ENCODE measurements at regions not wholly inside any gene's neighbourhood (a gene's known extent, or its start where the extent isn't known, plus 50 kb on each side); places are given as distances from the start of the nearest gene placed in this dataset.
A peak's percentile ranks its signal among the peaks of the same experiment; 100 is the strongest.
"Not testable (repeated sequence)": the region's sequence is repeated elsewhere in the genome, so short reads cannot be mapped to it uniquely, and the experiment has no call there.

DNA sequence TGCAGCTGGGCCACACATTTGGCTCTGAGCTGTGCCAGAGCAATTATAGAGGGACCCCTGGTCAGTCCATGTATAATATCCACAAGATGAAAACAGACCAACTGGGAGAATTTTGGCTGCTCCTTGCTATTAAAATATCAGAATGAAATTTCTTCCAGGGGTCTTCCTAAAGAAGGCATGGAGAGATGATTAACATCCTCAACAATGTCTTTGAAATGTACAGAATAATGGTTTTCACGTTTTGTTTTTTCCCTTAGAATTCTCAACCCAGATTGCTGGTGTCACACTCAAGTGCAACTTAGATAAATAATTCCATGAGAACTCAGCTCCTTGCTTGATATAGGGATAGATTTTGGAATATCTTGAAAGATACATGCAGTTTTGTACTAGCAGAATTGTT, 148.3 kb upstream of the SLC24A2 start:
- no peak for DNase-seq (ENCODE audit: low read depth)

DNA sequence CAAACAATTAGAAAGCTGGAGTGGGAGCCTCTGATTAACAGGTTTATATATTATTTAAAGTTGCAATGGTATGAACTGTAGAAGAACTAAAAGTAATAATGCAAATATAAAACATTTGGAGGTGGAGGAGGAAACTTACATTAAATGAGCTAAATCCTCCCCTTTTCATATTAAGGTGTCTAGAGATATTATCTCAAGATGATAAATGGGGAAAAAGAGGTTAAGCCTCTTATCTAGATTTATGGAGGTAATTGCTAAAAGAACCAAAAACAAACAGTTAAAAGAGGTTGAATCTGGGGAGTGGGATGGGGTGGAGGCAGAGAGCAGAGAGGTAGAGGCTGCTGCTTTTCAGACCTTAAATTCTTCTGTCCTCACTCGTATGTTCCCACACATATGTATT, 147.8 kb upstream of the SLC24A2 start:
- no peak for DNase-seq (ENCODE audit: low read depth)

GRCh38 chr9:19935422-19935821, 146.6 kb upstream of the SLC24A2 start:
- DNase-seq (ENCODE audit: low read depth) = no peak

- no peak for DNase-seq (ENCODE audit: low read depth)
These were observed 145.5 kb upstream of the SLC24A2 start for GRCh38 chr9:19934301-19934871.

DNA sequence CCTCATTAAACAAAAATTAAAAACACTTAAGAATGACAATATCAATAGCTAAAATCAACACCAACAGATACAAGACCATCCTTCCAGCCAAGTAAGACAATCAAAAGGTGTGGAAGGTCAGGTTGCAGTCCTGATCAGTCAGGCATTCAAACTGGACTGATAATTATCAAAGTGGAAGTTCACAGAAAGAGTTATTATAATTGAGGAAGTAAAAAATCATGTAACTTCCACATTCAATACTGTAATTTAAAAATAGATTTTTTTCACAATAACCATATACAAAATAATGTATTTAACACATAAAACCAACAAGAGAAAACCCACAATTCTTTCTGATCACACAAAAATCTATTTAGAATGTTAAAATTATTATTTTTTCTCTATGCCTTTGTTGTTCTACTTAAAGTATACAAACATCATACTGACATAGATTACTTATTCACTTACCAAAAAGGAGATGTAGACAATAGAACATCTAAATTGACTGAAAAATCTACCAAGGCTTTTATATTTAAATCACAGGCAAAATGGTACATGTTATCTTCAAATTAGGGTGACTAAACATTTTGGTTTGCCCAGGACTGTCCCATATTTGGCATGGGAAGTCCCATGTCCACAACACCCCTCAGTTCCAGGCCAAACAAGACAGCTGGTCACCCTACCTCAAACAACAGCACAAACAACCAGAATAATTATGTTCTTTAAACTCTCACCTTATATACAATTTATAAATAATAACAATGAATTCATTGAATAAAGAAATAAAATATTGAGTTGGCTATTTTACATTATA, 142.5 kb upstream of the SLC24A2 start:
- DNase-seq (ENCODE audit: low read depth) = no peak

DNA sequence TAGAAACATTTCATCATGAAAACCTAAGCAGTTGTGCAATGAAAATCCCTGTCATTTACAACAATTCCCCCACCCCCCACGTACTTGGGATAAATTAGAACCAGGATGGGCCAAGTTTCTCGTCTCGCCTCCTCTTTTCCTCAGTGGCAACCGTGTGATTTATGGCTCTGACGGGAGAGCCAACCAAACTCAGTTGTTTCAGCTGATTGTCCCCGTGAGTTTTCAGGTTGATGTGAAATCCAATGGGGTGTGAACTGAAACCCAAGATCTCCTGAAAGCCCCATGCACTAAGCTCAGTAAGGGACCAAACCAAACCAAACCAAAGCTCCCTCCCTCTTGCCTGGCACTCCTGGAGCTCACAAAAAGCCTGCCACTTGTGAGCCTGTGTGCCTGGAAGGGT, 138.7 kb upstream of the SLC24A2 start:
- no peak for DNase-seq (ENCODE audit: low read depth)

- no peak for DNase-seq (ENCODE audit: low read depth)
These were observed 137.9 kb upstream of the SLC24A2 start for GRCh38 chr9:19926774-19927173.

- DNase-seq (ENCODE audit: low read depth) = peak; percentile 50
These were observed 137.1 kb upstream of the SLC24A2 start for GRCh38 chr9:19925674-19926503.

- DNase-seq (ENCODE audit: low read depth) = no peak
These were observed 135.2 kb upstream of the SLC24A2 start for GRCh38 chr9:19924080-19924479.

DNA sequence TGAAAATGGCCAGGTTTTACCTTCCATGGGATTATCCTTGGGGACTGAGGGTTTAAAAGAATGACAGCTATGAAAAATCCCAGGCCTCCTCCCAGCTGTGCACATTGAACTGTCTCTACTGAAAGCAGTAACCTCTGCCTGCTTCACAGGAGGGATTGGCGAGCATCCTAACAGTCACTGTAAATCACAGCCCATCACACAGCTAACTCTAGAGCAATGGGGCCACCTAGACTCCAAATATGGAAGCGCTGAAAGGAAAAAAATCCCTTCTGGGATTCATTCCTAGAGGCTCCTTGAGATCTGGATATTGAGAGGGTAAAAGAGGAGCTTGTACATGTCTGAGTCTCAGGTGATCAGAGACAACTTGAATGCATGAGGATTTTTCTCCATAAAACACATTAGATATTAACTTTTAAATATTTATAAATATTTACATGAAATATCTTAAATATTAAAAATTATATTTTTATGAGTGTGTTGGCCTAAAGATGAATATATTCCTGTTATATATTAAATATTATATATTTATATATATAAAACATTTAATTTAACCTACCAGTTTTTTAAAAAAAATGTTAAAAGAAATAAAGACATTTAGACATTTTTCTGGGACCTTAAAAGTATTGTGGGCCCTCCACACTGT, 133.8 kb upstream of the SLC24A2 start:
- DNase-seq (ENCODE audit: low read depth) = peak; percentile 9

DNA sequence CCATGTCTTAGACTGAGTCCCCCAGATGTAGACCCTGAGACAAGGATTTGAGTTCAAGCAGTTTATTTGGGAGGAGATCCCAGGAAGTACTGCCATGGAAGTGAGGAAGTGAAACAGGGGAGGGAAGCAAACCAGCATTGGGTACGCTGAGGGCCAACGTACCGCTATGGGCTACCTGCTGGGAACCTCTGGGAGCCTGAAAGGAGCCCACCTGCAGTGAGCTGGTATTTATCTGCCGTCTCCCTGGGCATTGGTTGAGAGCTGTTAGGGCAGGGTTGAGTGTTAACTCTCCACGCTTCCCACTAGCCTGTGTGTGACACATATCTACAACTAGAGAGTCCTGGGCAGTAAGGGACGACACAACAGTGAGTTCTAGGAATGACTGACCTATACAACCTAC, 131.6 kb upstream of the SLC24A2 start:
- DNase-seq (ENCODE audit: low read depth) = no peak

DNA sequence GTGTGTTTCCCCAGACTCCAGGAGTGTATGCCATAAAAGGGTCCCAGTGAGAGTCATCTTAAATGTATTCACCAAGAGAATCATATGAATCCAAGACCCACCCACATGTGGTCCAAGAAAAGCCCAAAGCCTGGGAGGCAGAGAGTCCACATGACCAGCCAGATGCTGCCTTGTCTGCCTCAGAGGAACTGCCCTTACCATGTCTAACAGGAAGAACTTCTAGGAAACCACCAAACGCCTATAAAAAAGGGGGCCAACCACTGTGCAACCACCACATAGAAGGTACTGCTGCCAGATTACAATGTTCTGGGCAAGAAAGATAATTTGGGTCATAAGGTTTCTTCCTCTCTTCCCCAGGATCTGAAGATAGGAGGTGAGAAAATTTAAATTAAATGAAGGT, 129.8 kb upstream of the SLC24A2 start:
- no peak for DNase-seq (ENCODE audit: low read depth)

DNA sequence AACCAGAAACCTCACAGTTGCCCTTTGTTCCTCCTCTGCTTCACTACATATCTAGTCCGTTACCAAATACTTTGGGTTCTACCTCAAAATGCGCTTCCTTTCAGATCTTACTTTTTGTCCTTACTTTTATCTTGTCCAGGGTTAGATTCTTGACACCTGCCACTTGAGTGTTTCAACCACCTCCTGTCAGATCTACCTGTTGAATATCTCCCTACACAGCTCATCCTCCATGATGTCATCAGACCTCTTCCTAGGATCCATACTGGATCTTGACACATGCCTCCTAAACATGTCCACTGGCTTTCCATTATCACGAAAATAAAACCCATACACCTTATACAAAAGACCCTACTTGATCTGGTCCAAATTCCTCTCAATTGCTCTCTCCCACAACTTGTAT, 125.2 kb upstream of the SLC24A2 start:
- DNase-seq (ENCODE audit: low read depth) = no peak

- no peak for DNase-seq (ENCODE audit: low read depth)
These were observed 124.3 kb upstream of the SLC24A2 start for GRCh38 chr9:19913151-19913550.

GRCh38 chr9:19903076-19903475, 114.2 kb upstream of the SLC24A2 start:
- no peak for DNase-seq (ENCODE audit: low read depth)

GRCh38 chr9:19901586-19901985, 112.7 kb upstream of the SLC24A2 start:
- no peak for DNase-seq (ENCODE audit: low read depth)

- DNase-seq (ENCODE audit: low read depth) = no peak
These were observed 107.3 kb upstream of the SLC24A2 start for GRCh38 chr9:19896161-19896560.

- DNase-seq (ENCODE audit: low read depth) = not testable (repeated sequence)
These were observed 106.7 kb upstream of the SLC24A2 start for GRCh38 chr9:19895578-19895977.

- no peak for DNase-seq (ENCODE audit: low read depth)
These were observed 106.2 kb upstream of the SLC24A2 start for GRCh38 chr9:19895006-19895405.

GRCh38 chr9:19885608-19886007, 96.8 kb upstream of the SLC24A2 start:
- no peak for DNase-seq (ENCODE audit: low read depth)

DNA sequence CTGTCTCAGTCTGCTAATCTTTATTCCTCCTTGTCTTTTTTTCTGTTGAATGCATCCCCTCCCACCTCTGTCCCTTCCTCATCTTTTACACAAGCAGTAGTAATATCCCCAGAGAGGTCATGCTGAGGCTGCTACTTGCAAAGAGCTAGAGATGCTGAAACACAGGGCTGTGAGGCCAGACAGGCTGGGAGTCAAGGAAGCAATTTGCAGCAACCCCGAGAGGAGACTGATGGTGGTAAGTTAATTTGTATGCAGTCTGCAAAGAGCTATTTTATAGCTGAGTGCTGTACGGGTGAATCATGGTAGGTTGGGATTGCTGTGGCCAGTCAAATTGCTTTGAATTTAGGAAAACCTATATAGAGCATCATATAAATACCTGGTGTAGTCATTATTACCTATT, 90.2 kb upstream of the SLC24A2 start:
- no peak for DNase-seq (ENCODE audit: low read depth)
